WI38 (cell line): ENCODE measurements at regions not wholly inside any gene's neighbourhood (a gene's known extent, or its start where the extent isn't known, plus 50 kb on each side); places are given as distances from the start of the nearest gene placed in this dataset.

ENCODE experiments used
- H3K4me3 ChIP-seq: 2 replicates; pipeline ENCODE4 v1.5.1; 2011; ENCODE audit warnings: low read depth, mild to moderate bottlenecking, control low read depth, low read length
- TF ChIP-seq, protein P1 (sequence below): IDR thresholded peaks from 2 replicates; pipeline ENCODE4 v1.5.1; 2012; ENCODE audit warnings: low read depth, mild to moderate bottlenecking, control low read depth, low read length

DNA sequence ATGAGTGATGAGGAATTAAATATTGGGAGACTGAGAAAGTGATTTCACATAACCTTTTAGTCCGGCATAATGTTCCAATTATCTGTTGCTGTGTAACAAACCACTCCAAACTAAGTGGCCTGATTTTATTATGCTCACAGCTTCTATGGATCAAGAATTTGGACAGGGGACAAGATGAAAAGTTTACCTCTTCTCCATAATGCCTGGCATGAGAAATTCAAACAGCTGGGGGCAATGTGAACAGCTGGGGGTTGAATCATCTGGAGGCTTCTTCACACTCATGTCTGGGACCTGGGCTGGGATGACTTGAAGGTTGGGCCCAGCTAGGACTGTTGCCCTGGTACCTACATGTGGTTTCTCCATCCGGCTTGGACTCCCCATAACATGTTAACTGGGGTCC is 99.4 kb upstream of the DRD2 start:
- H3K4me3 ChIP-seq: no peak overlapping the region
- TF ChIP-seq, protein P1, sequence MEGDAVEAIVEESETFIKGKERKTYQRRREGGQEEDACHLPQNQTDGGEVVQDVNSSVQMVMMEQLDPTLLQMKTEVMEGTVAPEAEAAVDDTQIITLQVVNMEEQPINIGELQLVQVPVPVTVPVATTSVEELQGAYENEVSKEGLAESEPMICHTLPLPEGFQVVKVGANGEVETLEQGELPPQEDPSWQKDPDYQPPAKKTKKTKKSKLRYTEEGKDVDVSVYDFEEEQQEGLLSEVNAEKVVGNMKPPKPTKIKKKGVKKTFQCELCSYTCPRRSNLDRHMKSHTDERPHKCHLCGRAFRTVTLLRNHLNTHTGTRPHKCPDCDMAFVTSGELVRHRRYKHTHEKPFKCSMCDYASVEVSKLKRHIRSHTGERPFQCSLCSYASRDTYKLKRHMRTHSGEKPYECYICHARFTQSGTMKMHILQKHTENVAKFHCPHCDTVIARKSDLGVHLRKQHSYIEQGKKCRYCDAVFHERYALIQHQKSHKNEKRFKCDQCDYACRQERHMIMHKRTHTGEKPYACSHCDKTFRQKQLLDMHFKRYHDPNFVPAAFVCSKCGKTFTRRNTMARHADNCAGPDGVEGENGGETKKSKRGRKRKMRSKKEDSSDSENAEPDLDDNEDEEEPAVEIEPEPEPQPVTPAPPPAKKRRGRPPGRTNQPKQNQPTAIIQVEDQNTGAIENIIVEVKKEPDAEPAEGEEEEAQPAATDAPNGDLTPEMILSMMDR: no peak

DNA sequence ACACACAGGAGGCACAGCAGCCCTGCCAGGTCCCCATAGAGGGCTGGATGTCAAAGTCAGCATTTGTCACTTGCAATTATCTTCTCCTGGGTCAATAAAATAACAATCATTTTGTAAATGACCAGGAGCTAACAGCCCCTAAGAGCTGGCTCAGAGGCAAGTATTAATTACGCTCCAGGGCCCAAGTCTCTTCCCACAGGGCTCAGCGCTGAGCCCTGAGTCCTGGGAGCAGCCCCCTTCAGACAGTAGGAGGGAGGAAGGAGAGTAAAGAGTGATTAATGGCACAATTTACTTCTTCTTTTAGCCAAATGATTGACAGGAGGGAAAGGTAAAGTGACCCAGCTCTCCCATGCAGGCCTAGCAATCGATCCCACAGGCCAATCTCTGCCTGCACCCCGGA is 99.0 kb upstream of the DRD2 start:
- TF ChIP-seq, protein P1: no peak
- H3K4me3 ChIP-seq: no peak overlapping the region

DNA sequence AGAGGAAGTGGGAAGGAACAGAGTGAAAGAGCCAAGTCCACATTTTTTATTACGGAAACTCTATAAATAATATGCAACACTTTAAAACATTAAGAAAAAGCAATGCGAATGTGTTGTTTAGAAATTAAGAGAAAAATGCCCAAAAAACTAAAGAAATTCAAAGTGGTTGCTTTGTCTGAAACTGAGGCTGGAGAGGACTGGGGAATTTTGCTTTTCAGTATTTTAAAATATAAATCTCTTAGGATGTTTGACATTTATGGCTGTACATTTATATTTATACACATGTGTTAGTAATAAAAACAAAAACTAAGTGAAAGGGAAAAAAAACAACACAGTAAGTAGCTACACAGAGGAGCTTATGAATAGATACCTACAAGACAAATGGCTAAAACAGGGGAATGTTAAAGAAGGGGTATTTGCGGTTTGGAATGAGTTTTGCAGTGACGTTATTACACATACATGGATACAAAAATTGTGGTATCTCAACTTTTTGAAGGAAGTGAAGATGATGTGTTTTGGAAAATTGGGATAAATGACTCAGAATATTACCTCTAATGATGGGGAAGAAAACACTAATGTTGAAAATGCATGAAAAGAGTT is 97.0 kb upstream of the DRD2 start:
- TF ChIP-seq, protein P1: no peak
- no peak overlapping the region for H3K4me3 ChIP-seq

DNA sequence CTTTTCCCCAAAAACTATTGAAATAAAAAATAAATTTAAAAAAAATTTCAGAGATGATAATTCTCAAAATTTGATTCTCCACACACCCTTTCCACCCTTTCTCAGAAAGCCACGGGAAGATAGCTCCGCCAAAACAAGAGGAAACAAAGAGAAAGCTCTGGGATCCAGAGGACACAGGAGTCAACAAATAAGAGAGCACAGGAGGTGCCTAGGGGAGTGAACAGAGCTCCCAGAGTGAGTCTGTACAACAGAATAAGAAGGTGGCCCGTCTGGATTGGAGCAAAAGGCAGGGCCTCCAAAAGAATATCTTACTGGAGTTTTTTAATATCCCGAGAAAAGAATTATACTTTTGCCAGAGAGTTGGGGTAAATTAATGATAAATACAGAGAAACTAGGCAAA is 96.3 kb upstream of the DRD2 start:
- H3K4me3 ChIP-seq: no peak overlapping the region
- TF ChIP-seq, protein P1: no peak

DNA sequence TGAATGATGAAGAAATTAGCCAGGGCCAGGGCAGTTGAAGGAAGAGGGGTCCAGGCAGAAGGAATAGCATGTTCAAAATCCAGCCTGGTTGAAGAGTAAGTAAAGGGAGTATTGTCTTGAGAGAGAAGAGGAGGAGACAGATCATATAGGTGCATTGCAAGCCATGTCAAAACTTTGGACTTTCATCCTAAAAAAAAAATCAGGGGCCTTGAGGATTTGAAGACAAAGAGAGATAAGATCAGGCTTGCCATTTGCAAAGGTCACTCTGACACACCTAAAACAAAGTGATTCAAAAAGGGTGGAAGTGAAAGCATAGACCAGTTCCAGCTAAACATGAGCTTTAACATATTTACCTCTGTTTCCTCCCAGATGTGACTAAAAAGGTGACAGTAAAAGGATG is 95.7 kb upstream of the DRD2 start:
- TF ChIP-seq, protein P1: no peak
- H3K4me3 ChIP-seq: no peak overlapping the region

DNA sequence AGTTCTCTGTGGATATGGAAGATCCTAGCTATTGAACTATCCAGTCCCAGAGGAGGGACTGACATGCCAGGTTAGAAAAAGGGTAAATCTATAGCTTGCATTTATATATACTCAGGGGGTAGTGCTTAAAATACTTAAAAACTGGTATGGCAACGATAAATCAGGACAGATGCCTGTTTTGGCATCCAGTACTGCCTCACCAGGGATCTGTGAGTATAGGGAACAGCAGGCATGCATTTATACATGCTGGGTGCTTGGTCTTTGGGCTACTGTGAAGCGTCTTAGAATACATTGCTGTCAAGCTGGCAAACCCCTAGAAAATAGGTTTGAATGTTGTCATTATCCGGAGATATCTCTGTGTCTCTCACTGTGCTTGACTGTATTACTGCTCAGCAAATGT is 94.2 kb upstream of the DRD2 start:
- no peak overlapping the region for H3K4me3 ChIP-seq
- TF ChIP-seq, protein P1: no peak

DNA sequence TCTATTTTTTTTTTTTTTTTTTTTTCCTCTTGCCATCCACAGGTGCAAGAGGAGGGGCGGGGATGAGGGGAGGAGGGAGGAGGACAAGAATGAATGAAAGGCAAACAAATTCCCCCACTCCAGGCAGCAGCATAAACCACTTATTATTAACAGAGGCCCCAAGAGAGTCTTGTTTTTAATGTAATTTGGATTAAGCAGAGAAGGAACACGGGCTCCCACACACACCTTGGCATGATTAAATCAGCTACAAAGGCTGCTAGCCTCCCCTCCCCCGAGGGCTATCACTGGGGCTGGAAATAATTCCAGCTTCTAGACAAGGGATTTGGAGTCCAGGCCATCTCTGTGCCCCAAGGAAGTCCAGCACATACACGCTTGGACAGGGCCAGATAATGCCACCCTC is 93.4 kb upstream of the DRD2 start:
- H3K4me3 ChIP-seq: no peak overlapping the region
- TF ChIP-seq, protein P1: no peak
